DMS 273 treated with DMSO at 0.1 percent for 48 hours (cell line): ENCODE measurements at regions not wholly inside any gene's neighbourhood (a gene's known extent, or its start where the extent isn't known, plus 50 kb on each side); places are given as distances from the start of the nearest gene placed in this dataset.
A peak's percentile ranks its signal among the peaks of the same experiment; 100 is the strongest.

ENCODE experiments used
- DNase-seq: peaks from one replicate; lab custom pipeline; 2025; lab: John Stamatoyannopoulos, UW

DNA sequence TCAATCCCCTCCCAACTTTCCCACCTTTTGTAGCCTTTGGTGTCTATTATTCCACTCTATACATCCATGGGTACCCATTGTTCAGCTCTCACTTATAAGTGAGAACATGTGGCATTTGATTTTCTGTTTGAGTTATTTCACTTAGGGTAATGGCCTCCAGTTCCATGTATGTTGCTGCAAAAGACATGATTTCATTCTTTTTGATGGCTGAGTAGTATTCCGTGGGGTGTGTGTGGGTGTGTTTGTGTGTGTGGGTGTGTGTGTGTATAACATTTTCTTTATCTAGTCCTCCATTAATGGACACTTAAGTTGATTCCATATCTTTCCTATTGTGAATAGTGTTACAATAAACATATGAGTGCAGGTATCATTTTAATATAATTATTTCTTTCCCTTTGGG is 157.5 kb upstream of the FSTL4 start:
- no peak for DNase-seq

DNA sequence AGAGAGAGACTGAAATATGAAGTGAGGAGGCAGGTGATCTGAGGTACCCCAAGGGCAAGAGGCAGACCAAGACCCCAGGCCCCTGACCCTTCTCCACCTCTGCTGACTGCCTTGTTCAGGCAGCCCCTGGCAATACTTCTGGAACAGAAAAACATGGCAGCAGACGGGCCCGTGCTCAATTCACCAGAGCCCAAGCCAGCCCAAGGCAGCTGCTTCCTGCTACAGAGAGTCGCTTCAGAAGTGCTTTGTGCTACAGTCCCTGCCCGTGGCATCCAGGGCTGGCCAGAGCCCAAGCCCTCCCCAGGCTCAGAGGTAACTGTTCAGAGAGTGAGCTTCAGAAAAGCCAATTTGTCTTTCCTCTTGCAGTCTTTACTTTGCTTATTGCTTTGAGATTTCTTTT is 151.4 kb upstream of the FSTL4 start:
- no peak for DNase-seq

DNA sequence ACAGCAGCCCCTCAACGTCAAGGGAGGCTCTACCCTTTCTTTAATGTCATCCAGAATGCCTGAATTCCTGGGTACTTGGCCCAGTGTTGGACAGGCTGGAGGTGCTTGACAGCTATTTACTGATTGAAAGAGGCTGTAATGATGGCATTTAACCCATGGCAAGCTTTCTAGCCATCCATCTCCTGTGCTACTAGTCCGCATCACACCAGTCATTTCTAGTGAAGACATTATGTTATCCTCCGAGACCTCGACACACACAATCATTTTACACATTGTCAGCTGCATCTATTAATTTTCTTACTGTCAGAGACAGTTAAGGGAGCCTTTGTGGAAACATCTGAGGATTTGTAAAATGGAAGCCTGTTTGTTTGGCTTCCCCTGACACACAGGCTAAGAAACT is 149.3 kb upstream of the FSTL4 start:
- DNase-seq = no peak

DNA sequence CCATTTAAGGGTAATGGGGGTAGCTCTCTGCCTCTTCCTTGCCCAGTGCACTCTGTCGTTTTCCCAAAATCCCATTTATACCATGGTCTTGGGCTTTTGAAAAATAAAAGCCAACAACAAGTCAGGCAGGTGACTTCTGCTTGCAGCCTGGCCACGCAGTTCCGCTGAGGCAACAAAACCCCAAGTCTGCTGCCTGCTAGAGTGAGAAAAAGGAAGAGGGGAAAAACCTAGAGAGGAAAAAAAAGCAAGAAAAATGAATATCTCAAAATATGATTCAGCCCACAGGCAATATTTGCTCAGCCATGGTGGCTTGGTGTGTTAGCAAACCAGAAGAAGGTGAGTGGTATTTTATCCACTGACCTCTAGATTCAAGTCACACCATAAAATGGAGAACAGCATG is 148.2 kb upstream of the FSTL4 start:
- DNase-seq = no peak

DNA sequence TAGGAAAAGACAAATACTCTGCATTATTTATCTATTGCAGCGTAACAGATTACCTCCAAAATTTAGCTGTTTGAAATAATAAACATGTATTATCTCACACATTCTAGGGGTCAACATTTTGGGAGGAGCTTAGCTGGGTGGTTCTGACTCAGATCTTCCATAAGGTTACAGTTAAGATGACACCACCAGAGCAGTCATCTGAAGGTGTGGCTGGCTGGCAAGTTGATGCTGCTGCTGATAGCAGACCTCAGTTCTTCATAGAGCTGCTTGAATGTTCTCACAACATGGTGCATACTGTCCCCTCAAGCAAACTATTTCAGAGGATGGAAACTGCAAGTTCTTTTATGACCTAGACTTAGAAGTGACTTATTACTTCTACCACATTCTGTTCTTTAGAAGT is 146.3 kb upstream of the FSTL4 start:
- DNase-seq = no peak

DNA sequence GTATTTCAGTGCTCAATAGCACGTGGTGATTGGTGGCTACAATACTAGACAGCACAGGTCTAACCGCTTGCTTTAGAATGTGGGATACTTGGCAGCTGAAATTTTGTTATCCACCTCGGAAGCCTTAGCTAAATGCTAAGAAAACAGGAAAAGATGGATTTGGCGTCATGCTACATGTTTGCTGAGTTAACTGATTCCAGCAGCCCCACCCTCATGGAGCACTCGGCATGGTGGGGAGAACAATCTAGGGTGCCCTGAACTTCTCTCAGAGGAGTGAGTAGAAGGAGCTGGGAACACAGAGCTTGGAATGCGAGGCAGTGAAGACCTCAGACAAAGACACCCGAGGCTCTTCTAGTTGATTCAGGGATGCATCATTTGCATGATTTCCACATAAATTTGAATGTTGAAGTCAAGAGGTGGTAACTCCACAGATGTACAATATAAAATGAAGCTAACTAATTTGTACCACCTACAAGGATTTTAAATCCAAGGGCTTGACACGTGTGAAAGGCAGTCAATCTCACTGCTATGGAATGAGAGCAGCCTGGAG is 145.1 kb upstream of the FSTL4 start:
- DNase-seq = no peak

DNA sequence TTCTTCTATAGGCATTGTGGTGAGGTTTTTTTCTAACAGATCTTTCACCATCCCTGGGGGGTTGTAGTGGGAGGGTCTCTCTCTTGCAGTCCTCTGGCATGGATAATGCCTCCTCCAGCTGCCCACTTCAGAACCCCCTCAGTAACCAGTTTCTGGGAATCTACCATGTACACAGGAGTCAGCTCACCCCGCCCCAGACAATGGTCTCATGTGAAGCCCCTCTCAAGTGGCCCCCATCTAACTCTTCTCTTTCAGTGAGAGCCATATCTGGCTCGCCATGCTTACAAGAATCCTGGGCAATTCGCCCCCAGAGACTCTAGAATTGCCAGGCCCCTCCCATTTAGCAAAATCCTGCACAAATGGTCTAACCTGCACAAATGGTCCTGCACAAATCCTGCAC is 144.4 kb upstream of the FSTL4 start:
- DNase-seq = no peak

DNA sequence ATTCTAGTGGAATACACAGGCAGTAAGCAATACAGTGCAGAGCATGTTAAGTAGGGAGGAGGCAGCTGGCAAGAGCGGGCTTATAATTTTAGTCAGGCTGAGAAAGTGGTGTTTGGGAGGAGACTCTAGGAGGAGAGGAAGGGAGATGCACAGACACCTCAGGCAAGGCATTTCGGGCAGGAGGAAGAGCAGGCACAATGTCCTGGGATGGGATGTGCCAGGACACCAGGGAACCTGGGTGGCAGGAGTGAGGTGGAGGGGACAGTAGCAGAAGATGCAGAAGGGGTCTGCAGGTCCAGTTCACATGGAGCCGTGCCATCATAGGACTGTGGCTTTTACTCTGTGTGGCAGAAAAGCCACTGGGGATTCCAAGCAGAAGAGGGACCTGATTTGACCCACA is 143.7 kb upstream of the FSTL4 start:
- no peak for DNase-seq

DNA sequence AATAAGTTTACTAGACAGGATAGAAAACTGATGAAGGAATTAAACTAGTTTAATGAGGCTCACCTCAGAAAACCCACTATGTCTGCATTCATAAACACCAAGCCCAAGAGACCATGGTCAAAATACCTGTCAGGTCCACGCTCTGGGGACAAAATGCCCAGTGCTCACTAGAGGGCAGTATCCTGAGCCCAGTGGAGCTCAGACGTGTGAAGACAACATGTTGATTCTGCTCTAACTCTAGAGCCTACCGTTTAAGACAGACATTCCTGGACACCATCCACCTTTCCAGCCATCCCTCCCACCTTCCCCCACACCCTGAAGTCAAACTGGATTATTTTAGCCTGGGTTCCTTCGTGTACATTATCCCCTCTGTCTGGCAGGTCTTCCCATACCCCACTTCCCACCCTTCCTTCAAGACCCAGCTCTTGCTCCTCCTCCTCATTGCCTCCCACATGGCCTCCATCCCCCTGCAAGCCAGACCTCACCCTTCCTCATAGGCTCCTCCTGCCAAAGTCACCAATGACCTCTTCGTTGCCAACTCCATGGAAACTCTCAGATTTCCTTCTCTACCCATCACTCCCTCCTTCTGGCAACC is 142.3 kb upstream of the FSTL4 start:
- DNase-seq = peak; percentile 3

DNA sequence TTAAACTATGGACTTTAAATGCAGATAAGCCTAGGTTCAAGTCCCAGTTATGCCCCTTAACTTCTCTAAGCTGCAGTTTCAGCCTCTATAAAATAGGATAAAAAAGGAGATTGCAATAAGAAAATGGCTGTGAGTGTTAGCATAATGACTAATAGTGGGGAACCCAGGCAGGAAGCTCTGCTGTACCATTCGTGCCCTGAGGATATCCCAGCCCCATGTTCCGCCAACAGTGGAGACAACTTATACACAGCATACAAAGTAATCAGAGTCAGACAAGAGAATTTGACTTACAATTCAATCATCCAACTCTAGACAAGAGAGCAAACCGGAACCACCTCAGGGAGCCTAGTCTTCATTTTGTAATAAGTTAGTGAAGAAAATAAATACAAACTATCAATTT is 141.5 kb upstream of the FSTL4 start:
- no peak for DNase-seq

DNA sequence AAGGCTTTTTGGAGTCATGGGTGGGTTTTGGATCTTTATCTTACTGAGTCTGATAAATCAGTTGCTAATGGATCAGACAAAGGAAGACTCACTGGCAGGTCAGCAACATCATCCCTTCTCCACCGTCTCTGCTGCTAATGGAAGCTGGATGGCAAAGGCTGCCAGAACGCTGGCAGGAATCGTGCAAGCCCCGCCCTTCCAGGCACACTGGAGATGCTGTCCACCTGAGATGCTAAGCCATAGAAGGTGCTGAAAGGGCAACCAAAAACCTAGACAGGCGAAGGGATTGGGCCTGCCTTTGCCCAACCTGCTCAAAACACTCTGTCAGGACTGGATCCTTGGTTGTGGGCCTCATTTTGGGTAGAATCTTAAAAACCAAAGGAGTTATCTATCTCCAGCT is 139.5 kb upstream of the FSTL4 start:
- DNase-seq = no peak

DNA sequence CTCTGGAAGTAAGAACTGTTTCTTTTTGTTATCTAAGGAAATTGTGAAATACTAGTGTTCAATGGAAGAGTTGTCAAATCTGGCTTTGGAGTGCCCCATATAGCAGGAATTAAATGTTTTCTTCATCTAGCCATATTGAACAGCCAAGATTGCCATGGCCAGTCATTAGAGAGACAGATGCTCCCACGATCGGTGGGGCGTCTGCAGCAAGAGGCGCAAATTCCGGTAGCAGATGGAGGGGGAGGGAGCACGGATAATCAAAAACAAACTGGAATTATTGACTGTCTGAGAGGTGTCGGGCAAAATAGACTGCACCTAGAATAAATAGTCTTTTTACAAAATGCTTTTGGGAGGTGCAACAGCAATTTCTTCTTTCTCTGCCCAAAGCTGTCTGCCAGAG is 139.1 kb upstream of the FSTL4 start:
- DNase-seq = no peak

DNA sequence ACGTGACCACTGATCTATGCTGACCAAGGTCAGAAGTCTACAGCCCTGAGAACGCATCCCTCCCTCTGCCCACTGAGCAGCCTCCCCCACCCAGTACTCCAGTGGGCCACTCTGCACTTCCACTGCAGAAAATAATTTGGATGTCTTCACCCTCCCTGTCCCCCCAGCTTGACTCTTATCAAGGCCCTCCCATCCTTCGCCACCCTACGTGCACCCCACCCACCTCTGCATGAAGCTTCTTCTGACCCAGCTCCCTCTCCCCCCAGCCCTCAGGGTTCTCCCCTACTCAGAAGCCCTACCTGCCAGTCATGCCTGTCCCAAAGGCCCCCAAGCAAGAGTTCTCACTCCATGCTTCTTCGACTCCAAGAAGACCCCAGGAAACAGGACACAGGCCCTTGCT is 138.5 kb upstream of the FSTL4 start:
- DNase-seq = no peak

DNA sequence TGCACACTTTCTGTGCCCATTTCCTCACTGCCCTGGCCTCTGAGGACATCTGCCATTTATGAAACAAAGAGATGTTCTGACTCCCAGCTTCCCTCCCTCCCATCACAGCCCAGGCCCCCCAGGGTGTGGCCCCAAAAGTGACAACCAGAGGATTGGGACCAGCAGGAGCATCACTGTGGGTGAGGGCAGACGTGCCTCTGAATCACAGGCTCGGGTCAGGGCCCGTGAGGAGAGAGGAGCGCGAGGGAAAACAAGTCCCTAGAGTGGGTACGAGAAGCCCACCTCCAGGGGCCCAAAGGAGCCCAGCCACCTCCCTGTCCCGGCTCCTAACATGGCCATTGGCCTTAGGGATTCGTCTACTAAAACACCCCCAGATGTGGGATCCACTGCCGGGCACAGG is 138.0 kb upstream of the FSTL4 start:
- DNase-seq = no peak

DNA sequence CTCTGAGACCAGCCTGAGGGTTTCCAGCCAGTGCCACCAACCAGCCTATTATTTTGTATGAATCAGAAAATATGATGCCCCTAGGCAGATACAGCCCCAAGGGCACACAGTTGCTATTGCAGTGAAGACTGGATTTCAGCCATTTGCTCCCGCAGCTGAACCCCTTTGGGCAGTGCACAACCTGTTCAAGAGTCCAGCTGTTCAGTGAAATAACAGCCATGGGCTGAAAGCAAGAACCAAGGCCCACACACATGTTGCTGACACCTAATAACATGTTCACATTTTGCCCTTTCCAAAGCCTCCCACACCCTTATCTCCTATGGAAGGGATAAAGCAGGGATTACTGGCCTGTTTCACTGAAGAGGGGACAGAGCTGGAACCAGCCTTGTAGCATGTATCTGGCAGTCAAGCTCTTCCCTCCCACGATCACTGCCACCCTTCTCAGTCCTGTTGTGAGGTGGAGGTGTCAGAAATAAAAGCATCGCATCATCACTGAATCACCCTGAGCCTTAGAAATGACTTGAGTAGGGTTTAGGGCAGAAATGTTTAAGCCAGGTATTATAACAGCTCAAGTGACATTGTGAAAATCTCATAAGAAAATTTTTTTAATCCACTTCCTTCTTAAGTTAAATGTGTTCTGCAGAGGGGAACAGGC is 137.1 kb upstream of the FSTL4 start:
- DNase-seq = no peak

DNA sequence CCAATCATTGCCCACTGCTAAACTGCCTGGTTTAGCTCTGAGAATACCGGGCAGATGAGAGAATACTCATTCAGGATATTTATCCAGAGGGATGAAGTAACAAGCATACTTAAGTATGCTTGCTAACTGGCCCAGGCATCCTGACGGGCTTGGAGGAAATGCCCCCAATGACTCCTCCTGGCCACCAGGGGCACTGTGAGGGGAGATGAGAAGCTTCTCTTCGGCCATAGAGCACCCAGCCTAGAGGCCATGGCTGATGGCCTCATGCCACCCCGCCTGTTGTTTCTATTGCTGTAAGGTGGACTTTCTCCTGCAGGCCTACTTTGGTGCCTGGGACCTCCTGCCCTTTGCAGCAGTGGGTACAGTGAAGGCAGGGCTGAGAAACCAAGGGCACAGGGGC is 134.5 kb upstream of the FSTL4 start:
- no peak for DNase-seq

DNA sequence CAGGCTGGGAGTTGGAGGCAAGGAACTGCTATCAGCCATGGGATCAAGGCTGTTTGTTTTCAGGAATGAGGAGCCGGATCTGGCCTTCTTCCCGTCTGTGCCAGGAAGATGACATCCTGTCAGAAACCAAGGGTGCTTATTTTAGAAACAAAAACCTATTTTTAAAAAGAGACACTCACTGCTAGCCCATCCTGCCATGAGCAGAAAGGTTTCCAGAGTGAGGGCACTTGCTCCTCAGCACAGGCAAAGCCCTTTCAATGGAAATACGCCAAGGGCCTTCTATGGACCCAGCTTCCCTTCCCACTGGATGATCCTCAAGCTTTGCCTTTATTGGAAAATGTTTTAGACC is 132.6 kb upstream of the FSTL4 start:
- no peak for DNase-seq

DNA sequence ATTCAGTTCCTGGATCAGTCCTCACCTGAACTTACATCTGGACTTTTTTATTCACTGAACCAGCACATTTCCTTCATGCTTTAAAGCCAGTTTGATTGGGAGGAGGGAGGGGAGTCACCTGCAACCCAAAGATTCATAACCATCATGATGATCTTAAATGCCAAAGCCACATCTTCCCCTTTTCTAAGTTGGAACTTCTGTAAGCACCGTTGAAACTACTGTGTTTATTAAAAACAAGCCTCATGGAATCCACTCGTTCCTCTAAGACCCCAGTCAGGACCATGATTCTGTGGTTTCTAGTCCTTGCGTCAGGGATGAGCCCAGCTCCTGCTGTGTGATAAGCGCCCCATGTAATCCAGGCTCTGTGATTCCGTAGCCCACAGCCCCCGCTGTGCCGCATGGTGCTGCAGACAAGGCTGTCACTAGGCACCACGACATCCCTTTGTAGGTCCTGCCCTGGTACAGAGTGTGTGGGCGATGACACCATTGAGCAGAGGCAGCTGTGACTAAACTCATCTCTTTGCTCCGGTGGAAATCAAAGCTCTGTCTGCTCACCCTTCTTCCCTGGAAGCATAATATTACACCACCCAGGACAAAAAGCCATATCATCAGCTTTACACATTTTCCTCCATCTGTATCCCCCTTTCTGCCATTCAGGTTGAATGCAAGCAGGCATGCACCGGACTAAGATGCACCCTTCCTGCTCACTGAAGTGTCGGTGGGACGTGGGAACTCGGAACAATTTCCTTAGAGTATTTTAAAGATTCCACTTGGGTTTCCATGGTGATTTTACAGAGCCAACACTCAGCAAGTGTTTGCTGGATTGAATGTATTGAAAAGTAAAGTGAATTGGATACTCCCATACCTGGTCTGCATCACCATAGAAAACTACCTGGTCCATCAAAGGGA is 132.0 kb upstream of the FSTL4 start:
- no peak for DNase-seq

DNA sequence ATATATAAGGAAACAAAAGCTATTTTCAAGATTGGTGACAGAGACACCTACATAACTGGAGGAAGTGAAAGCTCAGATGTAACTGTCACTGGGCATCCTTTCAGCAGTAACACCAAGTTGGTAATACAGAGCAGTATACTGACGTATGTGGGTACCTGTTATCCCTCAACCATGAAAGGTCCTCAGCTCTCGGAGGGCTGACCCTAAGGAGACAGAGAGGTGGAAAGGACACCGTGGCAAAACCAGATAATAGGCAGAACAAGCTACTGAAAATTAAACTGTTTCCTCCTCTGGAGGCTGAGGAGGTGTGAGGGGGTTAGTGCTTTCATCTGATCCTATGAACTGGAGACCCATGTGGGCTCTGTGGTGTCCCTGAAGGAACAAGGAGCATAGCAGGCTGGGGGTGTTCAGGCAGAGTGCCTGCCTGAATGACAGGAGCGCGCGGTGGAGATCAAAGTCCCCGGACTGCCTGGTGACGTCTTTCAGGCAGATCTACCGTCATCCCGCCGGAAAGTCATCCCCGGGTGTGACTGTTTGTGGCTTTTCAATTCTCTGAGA is 130.2 kb upstream of the FSTL4 start:
- no peak for DNase-seq

DNA sequence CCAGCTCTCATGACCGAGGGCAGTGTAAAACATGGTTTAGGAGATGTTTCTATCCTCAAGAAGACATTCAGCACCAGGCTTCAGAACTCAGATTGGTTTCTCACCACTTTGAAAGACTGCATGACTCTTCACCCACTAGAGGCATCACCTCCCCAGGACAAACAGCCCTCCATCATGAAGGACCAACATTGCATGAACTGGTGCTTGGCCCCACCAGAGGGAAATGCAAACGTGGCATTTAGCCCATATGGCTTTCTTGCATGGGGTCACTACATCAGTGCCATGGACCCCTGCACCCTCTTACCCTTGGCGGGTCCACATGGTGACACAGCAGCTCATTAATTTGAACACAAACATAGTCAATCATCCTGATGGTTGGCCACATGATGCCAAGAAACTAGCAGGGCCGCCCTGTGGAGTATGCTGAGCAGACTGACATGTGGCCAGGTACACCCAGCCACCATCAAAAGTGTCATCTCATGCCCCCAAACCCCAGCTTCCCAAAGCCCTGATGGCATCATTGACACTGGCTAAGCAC is 129.5 kb upstream of the FSTL4 start:
- no peak for DNase-seq

DNA sequence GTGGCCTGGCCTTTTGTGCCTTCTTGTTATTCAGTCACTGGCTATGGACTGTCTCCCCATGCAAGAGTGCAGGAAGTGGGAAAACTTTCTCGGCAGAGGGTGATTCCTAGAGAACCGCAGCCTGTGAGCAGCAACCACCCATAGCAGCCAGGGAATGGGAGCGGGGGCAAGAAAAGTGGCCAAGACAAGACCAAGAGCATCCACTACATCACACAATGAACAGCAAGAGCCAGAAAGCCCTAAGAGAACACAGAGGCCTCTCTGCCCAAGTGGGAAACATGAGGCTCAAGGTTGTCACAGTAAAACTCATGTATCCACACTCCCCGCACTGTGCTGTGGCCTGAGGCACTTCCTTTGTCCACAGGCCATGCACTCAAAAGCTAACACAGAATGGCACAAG is 129.1 kb upstream of the FSTL4 start:
- DNase-seq = no peak

DNA sequence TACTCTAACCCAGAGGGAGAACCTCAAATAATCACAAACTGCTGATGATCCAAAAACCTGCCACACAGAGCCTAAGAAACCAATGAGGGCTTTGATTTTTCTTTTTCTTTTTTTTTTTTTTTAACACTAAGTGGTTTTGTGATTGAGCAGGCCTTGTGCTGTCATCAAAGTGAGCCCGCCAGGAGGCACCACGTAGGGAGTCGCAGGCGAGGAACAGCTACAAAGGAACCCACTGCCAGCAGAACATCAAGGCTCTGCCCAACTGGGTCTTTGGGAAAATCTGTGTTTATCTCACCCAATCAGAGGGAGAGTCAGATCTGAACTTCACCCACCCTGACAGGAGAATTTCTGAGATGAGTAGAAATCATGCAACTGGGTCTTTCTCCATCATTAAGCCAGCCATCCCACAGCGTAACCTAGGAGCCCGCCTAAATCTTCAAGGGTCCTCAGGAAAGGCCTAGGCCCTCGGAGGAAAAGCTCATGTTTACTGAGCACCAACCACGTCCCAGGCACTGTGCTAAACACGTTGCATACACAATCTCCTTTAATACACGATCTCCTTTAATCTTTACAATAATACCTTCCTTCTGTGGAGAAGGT is 126.9 kb upstream of the FSTL4 start:
- DNase-seq = no peak
